Activated CD8-positive, alpha-beta T cell treated with anti-CD3 and anti-CD28 coated beads for 36 hours (primary cell): ENCODE measurements at regions not wholly inside any gene's neighbourhood (a gene's known extent, or its start where the extent isn't known, plus 50 kb on each side); places are given as distances from the start of the nearest gene placed in this dataset.

ENCODE experiments used
- ATAC-seq: fragments of 200-7000 bp; cut with Tn5 transposase; one replicate; pipeline ENCODE4 v1.10.0; 2021; ENCODE audit warnings: mild to moderate bottlenecking, moderate library complexity
- CTCF ChIA-PET: fragments of 350-600 bp; sonication (Branson Sonifier 250); formaldehyde crosslinking; loops from one replicate; lab custom pipeline; 2021; ENCODE audit warnings: antibody characterized with exemption; lab: Charles Lee
- POLR2A ChIA-PET: fragments of 350-600 bp; sonication (Branson Sonifier 250); formaldehyde crosslinking; loops from one replicate; lab custom pipeline; 2021; ENCODE audit warnings: antibody characterized with exemption; lab: Charles Lee
- DNase-seq: peaks from one replicate; pipeline ENCODE4 v3.0.0-alpha.2; 2020
- H3K27ac Mint-ChIP-seq: one replicate; pipeline ENCODE4 v1.8.0; 2021; ENCODE audit warnings: mild to moderate bottlenecking, mixed read lengths
- H3K27me3 Mint-ChIP-seq: one replicate; pipeline ENCODE4 v1.8.0; 2021; ENCODE audit warnings: mixed read lengths
- H3K36me3 Mint-ChIP-seq: one replicate; pipeline ENCODE4 v1.8.0; 2021; ENCODE audit warnings: low read depth, mixed read lengths
- H3K4me1 Mint-ChIP-seq: one replicate; pipeline ENCODE4 v1.8.0; 2021; ENCODE audit warnings: low read depth, mixed read lengths
- H3K4me3 Mint-ChIP-seq: one replicate; pipeline ENCODE4 v1.8.0; 2021; ENCODE audit warnings: mild to moderate bottlenecking, moderate library complexity, mixed read lengths
- H3K9me3 Mint-ChIP-seq: one replicate; pipeline ENCODE4 v1.8.0; 2021; ENCODE audit warnings: mixed read lengths
- intact Hi-C: fragments of 100-400 bp; cut with micrococcal nuclease; formaldehyde crosslinking; loops from one replicate; pipeline ENCODE4 v1.10.0; 2022
- TF ChIP-seq, protein P1 (sequence below): fragments of 200-600 bp; IDR thresholded peaks from one replicate; pipeline ENCODE4 v1.8.0; 2022; ENCODE audit warnings: antibody characterized with exemption, mild to moderate bottlenecking

DNA sequence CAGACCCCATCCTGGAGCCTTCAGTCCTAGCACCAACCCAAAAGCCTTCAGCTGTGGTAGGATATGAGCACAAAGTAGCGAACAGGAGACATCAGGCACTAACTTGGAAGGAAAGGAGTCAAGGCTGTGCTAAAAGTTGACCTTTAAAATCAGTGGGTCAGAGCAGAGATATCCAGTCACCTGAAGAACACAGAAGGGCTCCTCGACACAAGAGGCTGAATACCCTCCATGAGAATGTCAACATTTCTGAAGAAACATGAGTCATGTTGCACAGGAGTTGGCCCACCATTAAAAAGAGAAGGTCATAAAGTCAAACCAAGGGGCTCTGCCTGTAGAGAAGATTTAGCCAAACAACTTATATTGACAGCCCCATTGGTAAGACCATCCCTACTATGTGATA lies 172.5 kb downstream of the PLPP3 start:
- Mint-ChIP-seq H3K27ac (no peak overlapping the region), H3K4me1 (no peaks in the 10 kb centered on the region), H3K9me3 (no peaks in the 10 kb centered on the region), H3K27me3 (no peaks in the 10 kb centered on the region), H3K4me3 (no peak overlapping the region), H3K36me3 (no peaks in the 10 kb centered on the region)
- no peak for DNase-seq
- TF ChIP-seq, protein P1, sequence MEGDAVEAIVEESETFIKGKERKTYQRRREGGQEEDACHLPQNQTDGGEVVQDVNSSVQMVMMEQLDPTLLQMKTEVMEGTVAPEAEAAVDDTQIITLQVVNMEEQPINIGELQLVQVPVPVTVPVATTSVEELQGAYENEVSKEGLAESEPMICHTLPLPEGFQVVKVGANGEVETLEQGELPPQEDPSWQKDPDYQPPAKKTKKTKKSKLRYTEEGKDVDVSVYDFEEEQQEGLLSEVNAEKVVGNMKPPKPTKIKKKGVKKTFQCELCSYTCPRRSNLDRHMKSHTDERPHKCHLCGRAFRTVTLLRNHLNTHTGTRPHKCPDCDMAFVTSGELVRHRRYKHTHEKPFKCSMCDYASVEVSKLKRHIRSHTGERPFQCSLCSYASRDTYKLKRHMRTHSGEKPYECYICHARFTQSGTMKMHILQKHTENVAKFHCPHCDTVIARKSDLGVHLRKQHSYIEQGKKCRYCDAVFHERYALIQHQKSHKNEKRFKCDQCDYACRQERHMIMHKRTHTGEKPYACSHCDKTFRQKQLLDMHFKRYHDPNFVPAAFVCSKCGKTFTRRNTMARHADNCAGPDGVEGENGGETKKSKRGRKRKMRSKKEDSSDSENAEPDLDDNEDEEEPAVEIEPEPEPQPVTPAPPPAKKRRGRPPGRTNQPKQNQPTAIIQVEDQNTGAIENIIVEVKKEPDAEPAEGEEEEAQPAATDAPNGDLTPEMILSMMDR: no peak
- POLR2A ChIA-PET: no interaction called here
- CTCF ChIA-PET: no interaction called here
- ATAC-seq: no peak
- intact Hi-C loops: no loop called here

DNA sequence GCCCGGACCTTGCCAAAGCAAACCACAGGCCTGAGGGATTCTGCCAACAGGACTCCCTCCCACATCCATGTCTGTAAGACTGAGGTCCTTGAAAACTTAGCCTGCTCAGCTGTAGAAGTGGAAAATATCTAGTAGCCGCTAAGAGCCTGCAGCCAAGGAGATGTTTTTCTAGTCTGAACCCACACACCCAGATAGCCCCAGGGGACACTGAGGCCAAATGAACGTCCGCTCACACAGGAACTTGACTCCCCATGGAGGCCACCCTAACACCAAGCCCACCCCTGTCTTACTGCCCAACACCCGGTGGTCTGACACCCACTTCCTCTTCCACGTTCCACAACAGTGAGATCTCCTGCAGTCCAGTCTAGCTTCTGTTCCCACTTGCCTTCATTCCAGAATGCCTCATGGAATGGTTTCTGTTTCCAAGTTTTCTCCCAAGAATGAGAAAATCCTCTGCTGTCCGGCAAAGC lies 174.8 kb downstream of the PLPP3 start:
- H3K36me3 Mint-ChIP-seq: no peaks in the 10 kb centered on the region
- DNase-seq (no peak), ATAC-seq (no peak)
- H3K27ac Mint-ChIP-seq: no peak overlapping the region
- ChIA-PET POLR2A (no interaction called here), CTCF (no interaction called here)
- no peak overlapping the region for H3K4me3 Mint-ChIP-seq
- no peaks in the 10 kb centered on the region for H3K4me1 Mint-ChIP-seq
- TF ChIP-seq, protein P1: no peak
- no peaks in the 10 kb centered on the region for H3K27me3 Mint-ChIP-seq
- intact Hi-C loops: no loop called here
- H3K9me3 Mint-ChIP-seq: no peaks in the 10 kb centered on the region

DNA sequence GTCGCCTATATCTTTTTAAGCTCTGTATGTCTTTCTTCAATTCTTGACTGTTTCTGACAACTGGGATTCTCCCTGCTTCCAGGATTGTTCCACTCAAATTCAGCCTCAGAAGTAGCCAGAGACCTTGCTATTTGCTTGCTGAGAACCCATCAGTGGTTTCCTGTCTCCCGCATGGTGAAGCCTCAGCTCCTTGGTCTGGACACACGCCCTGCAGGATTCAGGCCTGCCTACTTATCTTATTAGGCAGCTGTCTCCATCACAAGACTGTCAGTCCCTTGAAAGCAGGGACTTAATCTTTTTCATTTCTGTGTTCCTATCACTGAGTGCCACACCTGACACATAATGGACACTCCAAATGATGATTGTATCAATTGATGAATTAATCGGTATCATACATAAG lies 175.3 kb downstream of the PLPP3 start:
- CTCF ChIA-PET: no interaction called here
- Mint-ChIP-seq H3K9me3 (no peaks in the 10 kb centered on the region), H3K4me1 (no peaks in the 10 kb centered on the region), H3K36me3 (no peaks in the 10 kb centered on the region), H3K4me3 (no peak overlapping the region), H3K27me3 (no peaks in the 10 kb centered on the region), H3K27ac (no peak overlapping the region)
- POLR2A ChIA-PET: no interaction called here
- TF ChIP-seq, protein P1: no peak
- intact Hi-C loops: no loop called here
- ATAC-seq (no peak), DNase-seq (no peak)

DNA sequence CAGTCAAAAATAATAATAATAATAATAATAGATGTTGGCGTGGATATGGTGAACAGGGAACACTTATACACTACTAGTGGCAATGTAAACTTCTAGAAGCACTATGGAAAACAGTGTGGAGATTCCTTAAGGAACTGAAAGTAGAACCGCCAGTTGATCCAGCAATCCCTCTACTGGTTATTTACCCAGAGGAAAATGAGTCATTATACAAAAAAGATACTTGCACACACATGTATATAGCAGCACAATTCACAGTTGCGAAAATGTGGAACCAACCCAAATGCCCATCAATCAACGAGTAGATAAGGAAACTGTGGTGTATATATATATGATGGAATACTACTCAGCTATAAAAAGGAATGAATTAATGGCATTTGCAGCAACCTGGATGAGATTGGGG lies 176.0 kb downstream of the PLPP3 start:
- H3K27ac Mint-ChIP-seq: no peak overlapping the region
- ChIA-PET POLR2A (no interaction called here), CTCF (no interaction called here)
- no peaks in the 10 kb centered on the region for H3K9me3 Mint-ChIP-seq
- H3K36me3 Mint-ChIP-seq: no peaks in the 10 kb centered on the region
- ATAC-seq (no peak), DNase-seq (no peak)
- no peak overlapping the region for H3K4me3 Mint-ChIP-seq
- intact Hi-C loops: no loop called here
- H3K27me3 Mint-ChIP-seq: no peaks in the 10 kb centered on the region
- TF ChIP-seq, protein P1: no peak
- H3K4me1 Mint-ChIP-seq: no peaks in the 10 kb centered on the region

DNA sequence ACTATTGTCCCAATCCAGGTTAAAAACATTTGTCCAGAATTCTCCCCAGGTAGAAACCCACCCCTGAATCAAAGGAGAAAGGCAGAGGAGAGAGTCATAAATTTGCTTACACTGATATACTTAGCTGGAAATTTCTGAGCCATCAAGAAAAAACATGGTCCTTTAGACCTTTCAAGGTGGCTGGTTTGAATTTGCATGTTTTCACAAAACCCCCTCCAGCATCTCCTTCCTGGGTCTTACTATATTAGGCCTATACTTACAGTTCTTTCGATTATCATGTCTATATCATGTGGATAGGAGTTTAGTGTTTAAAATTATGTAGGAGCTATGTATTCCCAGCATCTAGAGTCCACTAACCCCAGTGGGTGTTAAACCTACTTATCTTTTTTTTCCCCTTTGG lies 178.2 kb downstream of the PLPP3 start:
- TF ChIP-seq, protein P1: no peak
- CTCF ChIA-PET: no interaction called here
- peaks cover 2% of the 10 kb centered on the region for H3K9me3 Mint-ChIP-seq
- no peak overlapping the region for H3K4me3 Mint-ChIP-seq
- no peaks in the 10 kb centered on the region for H3K27me3 Mint-ChIP-seq
- no peak for DNase-seq
- H3K4me1 Mint-ChIP-seq: no peaks in the 10 kb centered on the region
- POLR2A ChIA-PET: no interaction called here
- H3K27ac Mint-ChIP-seq: no peak overlapping the region
- H3K36me3 Mint-ChIP-seq: no peaks in the 10 kb centered on the region
- intact Hi-C loops: no loop called here
- no peak for ATAC-seq
